HG03442 (cell line): ENCODE measurements at regions not wholly inside any gene's neighbourhood (a gene's known extent, or its start where the extent isn't known, plus 50 kb on each side); places are given as distances from the start of the nearest gene placed in this dataset.

Source experiments
- ATAC-seq: cut with Tn5 transposase; IDR thresholded peaks from one replicate; pipeline ENCODE4 v1.9.1; 2021; ENCODE audit warnings: mild to moderate bottlenecking, moderate library complexity; ENCODE audit not compliant: unreplicated experiment

GRCh38 chr6:28764761-28765282 lies 159.0 kb downstream of the TRIM27 start:
- no peak for ATAC-seq

GRCh38 chr6:28765978-28766351 lies 157.8 kb downstream of the TRIM27 start:
- ATAC-seq: no peak

GRCh38 chr6:28766426-28766825 lies 157.4 kb downstream of the TRIM27 start:
- ATAC-seq: no peak

- no peak for ATAC-seq
These were observed 156.7 kb downstream of the TRIM27 start for GRCh38 chr6:28767133-28767532.

- no peak for ATAC-seq
These were observed 156.1 kb downstream of the TRIM27 start for GRCh38 chr6:28767691-28768090.

- ATAC-seq: no peak
These were observed 155.4 kb downstream of the TRIM27 start for GRCh38 chr6:28768187-28768913.

- ATAC-seq: no peak
These were observed 154.0 kb downstream of the TRIM27 start for GRCh38 chr6:28769626-28770402.

- no peak for ATAC-seq
These were observed 153.1 kb downstream of the TRIM27 start for GRCh38 chr6:28770732-28771131.

GRCh38 chr6:28771401-28772267 lies 152.2 kb downstream of the TRIM27 start:
- no peak for ATAC-seq

GRCh38 chr6:28772480-28773381 lies 151.1 kb downstream of the TRIM27 start:
- no peak for ATAC-seq

- ATAC-seq: no peak
These were observed 149.3 kb downstream of the TRIM27 start for GRCh38 chr6:28774292-28775051.

GRCh38 chr6:28775052-28775376 lies 148.8 kb downstream of the TRIM27 start:
- no peak for ATAC-seq

- ATAC-seq: no peak
These were observed 148.2 kb downstream of the TRIM27 start for GRCh38 chr6:28775405-28776129.

GRCh38 chr6:28776269-28777146 lies 147.3 kb downstream of the TRIM27 start:
- ATAC-seq: no peak

- ATAC-seq: no peak
These were observed 146.7 kb downstream of the TRIM27 start for GRCh38 chr6:28777147-28777461.

GRCh38 chr6:28782113-28782673 lies 141.6 kb downstream of the TRIM27 start:
- no peak for ATAC-seq

- no peak for ATAC-seq
These were observed 137.7 kb downstream of the TRIM27 start for GRCh38 chr6:28785962-28786679.
